ENCODE measurements at regions not wholly inside any gene's neighbourhood (a gene's known extent, or its start where the extent isn't known, plus 50 kb on each side); places are given as distances from the start of the nearest gene placed in this dataset.

DNA sequence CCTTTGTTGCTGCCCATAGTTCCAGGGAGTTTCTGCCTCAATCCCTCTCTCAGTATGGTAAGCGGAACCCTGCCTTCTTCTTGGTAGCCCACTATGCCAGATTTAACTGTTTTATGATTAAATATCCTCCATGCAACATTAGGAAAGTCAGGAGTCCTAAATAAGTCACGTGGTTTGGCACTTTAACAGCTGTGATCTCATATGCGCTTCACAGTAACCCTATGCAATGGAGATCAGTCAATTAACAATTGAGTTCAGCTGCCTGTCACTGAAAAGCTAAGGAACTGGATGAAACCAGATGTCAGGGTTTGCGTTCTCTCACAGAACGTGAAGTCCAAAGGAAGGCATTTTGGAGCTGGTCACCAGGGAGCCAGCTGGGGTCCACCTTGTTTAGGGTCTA, 81.6 kb downstream of the PSMB1 start:
- ATAC-seq (ENCODE audit: low read depth) (no peak), DNase-seq (no peak)
- Histone ChIP-seq H3K4me2 (replicated peaks; ENCODE audit: low read depth, low read length, poor library complexity, severe bottlenecking) (no peak overlapping the region), H3K4me1 (ENCODE audit: control insufficient read depth in 2 of 2, insufficient read depth in 2 of 2, low read length in 2 of 2) (no peaks in the 10 kb centered on the region), H3K9me3 (ENCODE audit: control extremely low read depth in 1 of 3, control insufficient read depth in 2 of 3, insufficient read depth in 1 of 3, low read length in 2 of 3) (no peaks in the 10 kb centered on the region), H3K9ac (ENCODE audit: low read length) (no peak overlapping the region), H2AFZ (ENCODE audit: insufficient read depth, low read depth, low read length, poor library complexity, severe bottlenecking) (no peak overlapping the region), H3K36me3 (replicated peaks in 1 of 2; ENCODE audit: control extremely low read depth in 1 of 2, control insufficient read depth in 1 of 2, extremely low read depth in 1 of 2, insufficient read depth in 2 of 2, low read length in 1 of 2) (no peaks in the 10 kb centered on the region), H3K27ac (ENCODE audit: low read length in 2 of 2) (no peak overlapping the region), H3K27me3 (replicated peaks in 1 of 4; ENCODE audit: control extremely low read depth in 1 of 4, control insufficient read depth in 3 of 4, insufficient read depth in 4 of 4, low read length in 3 of 4) (peaks cover 0 to 5% (median 0%) of the 10 kb centered on the region in 4 experiments), H3K4me3 (ENCODE audit: control extremely low read depth in 1 of 5, extremely low read depth in 1 of 5, insufficient read depth in 1 of 5, low read depth in 2 of 5, low read length in 4 of 5) (no peak overlapping the region), H3K79me2 (ENCODE audit: control insufficient read depth, insufficient read depth, low read length) (no peaks in the 10 kb centered on the region), H4K20me1 (ENCODE audit: control insufficient read depth, insufficient read depth, low read length, poor library complexity, severe bottlenecking) (no peaks in the 10 kb centered on the region)
- H3K27me3 Mint-ChIP-seq = no peaks in the 10 kb centered on the region
- CTCF ChIA-PET = no interaction called here
- POLR2A ChIA-PET = no interaction called here
- intact Hi-C loops (cut with micrococcal nuclease) = no loop called here
- TF ChIP-seq CTCF (IDR thresholded peaks at IDR 0.05) (no peak), EZH2 (IDR thresholded peaks at IDR 0.05; ENCODE audit: borderline replicate concordance, insufficient read depth, low read depth, low read length, poor library complexity, severe bottlenecking) (no peak)
- H3K9me3 Mint-ChIP-seq (ENCODE audit: insufficient read depth) = no peaks in the 10 kb centered on the region
- no peak overlapping the region for H3K4me3 Mint-ChIP-seq
- WGBS (ENCODE audit: insufficient coverage) = 93% methylated on average over 4 of the region's 5 CpGs
- no peak overlapping the region for H3K27ac Mint-ChIP-seq
- no peaks in the 10 kb centered on the region for H3K4me1 Mint-ChIP-seq

- ATAC-seq (ENCODE audit: low read depth) = no peak
- CTCF ChIA-PET = no interaction called here
- TF ChIP-seq EZH2 (IDR thresholded peaks at IDR 0.05; ENCODE audit: borderline replicate concordance, insufficient read depth, low read depth, low read length, poor library complexity, severe bottlenecking) (no peak), CTCF (IDR thresholded peaks at IDR 0.05) (no peak)
- H3K27ac ChIP-seq (ENCODE audit: low read length in 2 of 2) = no peak overlapping the region
- Mint-ChIP-seq H3K4me1 (no peaks in the 10 kb centered on the region), H3K9me3 (ENCODE audit: insufficient read depth) (no peaks in the 10 kb centered on the region), H3K27ac (no peak overlapping the region), H3K4me3 (no peak overlapping the region), H3K27me3 (no peaks in the 10 kb centered on the region)
- POLR2A ChIA-PET = no interaction called here
- peaks cover 0 to 5% (median 0%) of the 10 kb centered on the region in 4 experiments for H3K27me3 ChIP-seq (replicated peaks in 1 of 4; ENCODE audit: control extremely low read depth in 1 of 4, control insufficient read depth in 3 of 4, insufficient read depth in 4 of 4, low read length in 3 of 4)
- H3K4me2 ChIP-seq (replicated peaks; ENCODE audit: low read depth, low read length, poor library complexity, severe bottlenecking) = no peak overlapping the region
- H3K79me2 ChIP-seq (ENCODE audit: control insufficient read depth, insufficient read depth, low read length) = no peaks in the 10 kb centered on the region
- no peak for DNase-seq
- H3K4me3 ChIP-seq (ENCODE audit: control extremely low read depth in 1 of 5, extremely low read depth in 1 of 5, insufficient read depth in 1 of 5, low read depth in 2 of 5, low read length in 4 of 5) = no peak overlapping the region
- no peak overlapping the region for H2AFZ ChIP-seq (ENCODE audit: insufficient read depth, low read depth, low read length, poor library complexity, severe bottlenecking)
- no peaks in the 10 kb centered on the region for H3K36me3 ChIP-seq (replicated peaks in 1 of 2; ENCODE audit: control extremely low read depth in 1 of 2, control insufficient read depth in 1 of 2, extremely low read depth in 1 of 2, insufficient read depth in 2 of 2, low read length in 1 of 2)
- no peaks in the 10 kb centered on the region for H4K20me1 ChIP-seq (ENCODE audit: control insufficient read depth, insufficient read depth, low read length, poor library complexity, severe bottlenecking)
- peaks cover 0 to 4% (median 0%) of the 10 kb centered on the region in 3 donors for H3K9me3 ChIP-seq (ENCODE audit: control extremely low read depth in 1 of 3, control insufficient read depth in 2 of 3, insufficient read depth in 1 of 3, low read length in 2 of 3)
- no peak overlapping the region for H3K9ac ChIP-seq (ENCODE audit: low read length)
- WGBS (ENCODE audit: insufficient coverage) = 88% methylated on average over 7 of the region's 7 CpGs
- H3K4me1 ChIP-seq (ENCODE audit: control insufficient read depth in 2 of 2, insufficient read depth in 2 of 2, low read length in 2 of 2) = no peaks in the 10 kb centered on the region
- intact Hi-C loops (cut with micrococcal nuclease) = no loop called here
Observed at GRCh38 chr6:170470734-170471133, 82.4 kb downstream of the PSMB1 start.

Measured in B cell (primary cell).